ENCODE measurements at regions not wholly inside any gene's neighbourhood (a gene's known extent, or its start where the extent isn't known, plus 50 kb on each side); places are given as distances from the start of the nearest gene placed in this dataset.
"Not testable (repeated sequence)": the region's sequence is repeated elsewhere in the genome, so short reads cannot be mapped to it uniquely, and the experiment has no call there.

DNA sequence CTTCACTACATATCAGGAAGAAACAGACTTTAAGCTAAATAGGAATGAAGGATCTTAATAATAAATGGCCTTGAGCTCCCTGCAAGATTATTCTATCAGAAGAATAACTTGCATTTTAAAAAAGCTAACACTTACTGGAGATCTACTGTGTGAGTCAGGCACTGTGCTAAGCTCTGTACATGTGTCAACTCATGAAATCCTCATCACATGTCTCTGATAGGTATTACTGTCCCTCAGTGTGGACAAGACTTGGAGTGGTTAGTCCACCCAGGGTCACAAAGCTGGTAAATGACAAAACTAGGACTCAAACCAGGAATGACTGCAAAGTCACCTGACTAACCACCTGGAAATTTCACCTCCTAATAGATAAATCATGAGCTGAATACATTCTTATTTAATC, 57.1 kb upstream of the KCTD7 start:
- DNase-seq, result no peak

DNA sequence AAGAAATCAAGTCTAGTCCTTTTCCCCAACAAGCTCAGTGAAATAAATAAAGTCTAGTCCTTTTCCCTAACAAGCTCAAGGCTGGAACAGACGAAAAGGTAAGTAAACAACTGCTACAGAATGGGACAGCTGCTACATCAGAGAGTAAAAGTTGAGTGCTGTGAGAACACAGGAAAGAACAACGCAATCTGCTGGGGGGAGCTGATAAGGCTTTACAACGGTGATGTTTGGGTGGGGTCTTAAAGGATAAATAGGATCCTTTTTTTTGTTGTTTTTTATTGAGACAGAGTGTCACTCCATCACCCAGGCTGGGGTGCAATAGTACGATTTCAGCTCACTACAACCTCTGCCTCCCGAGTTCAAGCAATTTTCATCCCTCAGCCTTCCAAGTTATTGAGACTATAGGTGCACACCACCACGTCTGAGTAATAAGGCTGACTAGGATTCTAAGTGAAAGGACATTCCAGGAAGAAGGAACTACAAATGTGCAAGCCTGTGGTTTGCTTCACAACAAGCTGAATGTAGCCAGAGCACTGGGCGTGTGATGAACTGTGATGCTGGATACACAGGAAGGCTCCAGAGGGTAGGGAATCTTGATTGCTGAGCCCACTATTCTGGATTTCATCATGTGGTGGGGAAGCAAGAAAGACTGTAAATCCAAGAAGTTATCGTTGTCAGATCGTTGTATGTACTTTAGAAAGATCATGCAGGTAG, 54.7 kb upstream of the KCTD7 start:
- not testable (repeated sequence) for DNase-seq

DNA sequence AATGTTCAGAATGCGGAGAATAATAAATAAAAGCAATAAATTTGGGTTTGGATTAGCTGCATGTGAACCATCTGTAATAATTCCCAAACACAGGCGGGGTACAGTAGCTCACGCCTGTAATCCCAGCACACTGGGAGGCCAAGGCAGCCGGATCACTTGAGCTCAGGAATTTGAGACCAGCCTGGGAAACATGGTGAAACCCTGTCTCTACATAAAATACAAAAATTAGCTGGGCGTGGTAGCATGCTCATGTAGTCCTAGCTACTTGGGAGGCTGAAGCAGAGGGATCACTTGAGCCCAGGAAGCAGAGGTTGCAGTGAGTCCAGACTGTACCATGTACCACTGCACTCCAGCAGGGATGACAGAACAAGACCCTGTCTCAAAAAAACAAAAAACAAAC, 53.9 kb upstream of the KCTD7 start:
- DNase-seq, result not testable (repeated sequence)

DNA sequence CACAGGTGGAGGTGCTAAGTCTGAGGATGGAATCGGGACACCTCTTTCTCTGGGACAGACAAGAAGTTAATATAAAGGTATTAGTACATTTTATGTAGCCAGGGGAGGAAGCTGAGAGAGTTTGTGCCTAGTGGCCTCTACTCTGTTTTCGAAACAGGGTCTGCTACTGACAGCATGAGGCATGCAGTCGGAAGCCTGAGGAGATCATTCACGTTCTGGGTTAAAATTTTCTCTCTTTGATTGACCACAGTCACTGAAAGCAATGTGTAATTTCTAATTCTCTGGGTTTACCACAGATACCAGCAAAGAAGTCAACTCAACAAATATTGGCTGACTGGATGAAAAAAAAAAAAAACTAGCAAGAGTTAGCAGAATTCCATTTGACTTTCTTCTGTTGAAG, 53.3 kb upstream of the KCTD7 start:
- no peak for DNase-seq

DNA sequence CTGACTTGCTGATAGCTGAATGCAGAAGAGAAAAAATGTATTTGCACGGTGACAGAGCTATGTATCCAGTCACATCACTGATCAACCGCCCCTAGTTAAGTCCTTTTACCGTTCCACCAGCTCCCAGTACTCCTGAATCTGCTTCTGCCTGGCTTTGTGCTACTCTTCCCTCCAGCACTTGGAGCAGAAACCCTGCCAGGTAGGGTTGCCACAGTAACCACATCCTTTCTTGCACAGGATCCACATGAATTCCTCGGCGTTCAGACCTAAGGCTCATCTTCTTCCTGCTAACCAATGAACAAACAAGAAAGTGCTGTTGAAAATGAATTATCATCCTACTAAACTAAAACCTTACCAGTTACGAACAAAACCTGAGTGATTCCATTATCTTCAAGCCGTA, 52.0 kb upstream of the KCTD7 start:
- DNase-seq, result peak in 2 of 56 donors; percentile 2 to 23

Data from amygdala (tissue), 56 donors.